ENCODE measurements at regions not wholly inside any gene's neighbourhood (a gene's known extent, or its start where the extent isn't known, plus 50 kb on each side); places are given as distances from the start of the nearest gene placed in this dataset.
A peak's percentile ranks its signal among the peaks of the same experiment; 100 is the strongest.

GRCh38 chr13:85298387-85298924 is 500.8 kb downstream of the SLITRK6 start:
- no peak overlapping the region for H3K9ac ChIP-seq (ENCODE audit: low read length)
- 0 out of 2 replicates have a peak overlapping the region, but pooled peaks have one; percentile 50 for H2AFZ ChIP-seq (ENCODE audit: low read length)
- H3K9me3 ChIP-seq (ENCODE audit: low read length): no peaks in the 10 kb centered on the region
- H3K79me2 ChIP-seq (ENCODE audit: low read length): no peaks in the 10 kb centered on the region
- DNase-seq: no peak
- no peaks in the 10 kb centered on the region for H3K9me2 ChIP-seq (replicated peaks; ENCODE audit: insufficient read depth, low read length)
- H3K27me3 ChIP-seq (ENCODE audit: low read length): no peaks in the 10 kb centered on the region
- H3K4me1 ChIP-seq (ENCODE audit: low read length): peaks cover 8% of the 10 kb centered on the region
- no peaks in the 10 kb centered on the region for H3K36me3 ChIP-seq (ENCODE audit: insufficient read depth, low read length)
- H3K4me3 ChIP-seq (ENCODE audit: low read length): no peak overlapping the region
- no peak overlapping the region for H3K4me2 ChIP-seq (ENCODE audit: low read depth, low read length, poor library complexity, severe bottlenecking)
- H3K27ac ChIP-seq (ENCODE audit: low read length): no peak overlapping the region
- H4K20me1 ChIP-seq (ENCODE audit: insufficient read depth, low read depth, low read length): no peaks in the 10 kb centered on the region

- Histone ChIP-seq H3K27ac (ENCODE audit: low read length) (no peak overlapping the region), H3K4me2 (ENCODE audit: low read depth, low read length, poor library complexity, severe bottlenecking) (no peak overlapping the region), H3K9me3 (ENCODE audit: low read length) (no peaks in the 10 kb centered on the region), H3K9ac (ENCODE audit: low read length) (no peak overlapping the region), H3K27me3 (ENCODE audit: low read length) (no peaks in the 10 kb centered on the region), H3K79me2 (ENCODE audit: low read length) (no peaks in the 10 kb centered on the region), H3K36me3 (ENCODE audit: insufficient read depth, low read length) (no peaks in the 10 kb centered on the region), H3K4me3 (ENCODE audit: low read length) (no peak overlapping the region), H3K4me1 (ENCODE audit: low read length) (peaks cover 4% of the 10 kb centered on the region), H2AFZ (ENCODE audit: low read length) (no peak overlapping the region), H3K9me2 (replicated peaks; ENCODE audit: insufficient read depth, low read length) (no peaks in the 10 kb centered on the region), H4K20me1 (ENCODE audit: insufficient read depth, low read depth, low read length) (no peaks in the 10 kb centered on the region)
- no peak for DNase-seq
Measured at GRCh38 chr13:85288698-85289097, 510.5 kb downstream of the SLITRK6 start.

GRCh38 chr13:85287528-85287927 is 511.7 kb downstream of the SLITRK6 start:
- Histone ChIP-seq H3K9ac (ENCODE audit: low read length) (no peak overlapping the region), H3K79me2 (ENCODE audit: low read length) (no peaks in the 10 kb centered on the region), H3K4me1 (ENCODE audit: low read length) (no peaks in the 10 kb centered on the region), H3K27ac (ENCODE audit: low read length) (no peak overlapping the region), H3K4me2 (ENCODE audit: low read depth, low read length, poor library complexity, severe bottlenecking) (no peak overlapping the region), H3K36me3 (ENCODE audit: insufficient read depth, low read length) (no peaks in the 10 kb centered on the region), H3K4me3 (ENCODE audit: low read length) (no peak overlapping the region), H2AFZ (ENCODE audit: low read length) (peak overlapping the region; percentile 60; the same call in 1 of the 2 replicates), H3K9me3 (ENCODE audit: low read length) (no peaks in the 10 kb centered on the region), H3K9me2 (replicated peaks; ENCODE audit: insufficient read depth, low read length) (no peaks in the 10 kb centered on the region), H4K20me1 (ENCODE audit: insufficient read depth, low read depth, low read length) (no peaks in the 10 kb centered on the region), H3K27me3 (ENCODE audit: low read length) (no peaks in the 10 kb centered on the region)
- DNase-seq: peak; percentile 73

DNA sequence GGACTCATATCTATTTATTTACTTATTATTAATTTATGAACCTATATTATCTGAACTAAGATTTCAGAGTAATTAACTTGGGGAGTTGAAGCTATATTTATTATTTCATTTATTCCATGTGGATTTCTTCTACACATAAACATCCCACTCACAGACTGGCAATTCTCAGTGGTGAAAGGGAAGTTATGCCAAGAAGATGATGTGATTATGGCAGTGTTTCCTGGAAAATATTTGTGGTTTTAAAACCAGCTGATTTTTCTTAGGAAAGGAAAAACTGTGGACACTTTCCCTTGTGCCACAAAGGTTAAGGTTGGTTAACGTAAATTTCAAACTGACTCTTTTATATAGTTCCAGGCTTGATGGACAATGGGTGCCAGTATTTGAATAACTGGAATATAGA is 513.1 kb downstream of the SLITRK6 start:
- no peaks in the 10 kb centered on the region for H3K27me3 ChIP-seq (ENCODE audit: low read length)
- no peaks in the 10 kb centered on the region for H3K4me1 ChIP-seq (ENCODE audit: low read length)
- H3K9ac ChIP-seq (ENCODE audit: low read length): no peak overlapping the region
- no peaks in the 10 kb centered on the region for H3K36me3 ChIP-seq (ENCODE audit: insufficient read depth, low read length)
- H2AFZ ChIP-seq (ENCODE audit: low read length): no peak overlapping the region
- no peak for DNase-seq
- no peak overlapping the region for H3K4me3 ChIP-seq (ENCODE audit: low read length)
- H3K79me2 ChIP-seq (ENCODE audit: low read length): no peaks in the 10 kb centered on the region
- H3K9me2 ChIP-seq (replicated peaks; ENCODE audit: insufficient read depth, low read length): no peaks in the 10 kb centered on the region
- no peaks in the 10 kb centered on the region for H4K20me1 ChIP-seq (ENCODE audit: insufficient read depth, low read depth, low read length)
- H3K27ac ChIP-seq (ENCODE audit: low read length): no peak overlapping the region
- no peaks in the 10 kb centered on the region for H3K9me3 ChIP-seq (ENCODE audit: low read length)
- H3K4me2 ChIP-seq (ENCODE audit: low read depth, low read length, poor library complexity, severe bottlenecking): no peak overlapping the region

DNA sequence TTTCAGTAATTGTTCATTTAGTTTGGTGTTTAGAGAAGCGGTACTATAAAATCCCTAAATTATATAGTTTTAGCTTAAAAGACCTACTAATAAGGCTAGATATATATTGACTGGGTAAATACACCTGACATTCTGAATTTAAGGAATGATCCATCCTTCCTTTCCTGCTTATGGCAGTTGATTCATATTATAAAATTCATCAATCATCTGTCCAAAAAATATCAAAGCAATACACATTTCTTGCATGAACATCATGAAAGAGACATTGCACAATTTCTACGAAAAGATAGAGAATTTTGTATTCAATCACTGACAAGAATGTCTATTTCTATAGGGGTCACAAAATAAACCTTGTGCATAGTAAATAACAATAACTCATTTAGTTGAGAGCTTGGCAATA is 514.9 kb downstream of the SLITRK6 start:
- no peak for DNase-seq
- no peaks in the 10 kb centered on the region for H3K9me2 ChIP-seq (replicated peaks; ENCODE audit: insufficient read depth, low read length)

GRCh38 chr13:85283408-85283807 is 515.8 kb downstream of the SLITRK6 start:
- H2AFZ ChIP-seq (ENCODE audit: low read length): peak overlapping the region; percentile 19; the same call in 1 of the 2 replicates
- no peak for DNase-seq
- H3K36me3 ChIP-seq (ENCODE audit: insufficient read depth, low read length): no peaks in the 10 kb centered on the region
- H3K9ac ChIP-seq (ENCODE audit: low read length): no peak overlapping the region
- H3K27ac ChIP-seq (ENCODE audit: low read length): no peak overlapping the region
- no peaks in the 10 kb centered on the region for H3K9me2 ChIP-seq (replicated peaks; ENCODE audit: insufficient read depth, low read length)
- H3K4me2 ChIP-seq (ENCODE audit: low read depth, low read length, poor library complexity, severe bottlenecking): no peak overlapping the region
- H3K27me3 ChIP-seq (ENCODE audit: low read length): no peaks in the 10 kb centered on the region
- H3K79me2 ChIP-seq (ENCODE audit: low read length): no peaks in the 10 kb centered on the region
- no peak overlapping the region for H3K4me3 ChIP-seq (ENCODE audit: low read length)
- no peaks in the 10 kb centered on the region for H3K9me3 ChIP-seq (ENCODE audit: low read length)
- H4K20me1 ChIP-seq (ENCODE audit: insufficient read depth, low read depth, low read length): no peaks in the 10 kb centered on the region
- H3K4me1 ChIP-seq (ENCODE audit: low read length): peaks cover 10% of the 10 kb centered on the region

More for the DNA sequence above, 514.9 kb downstream of the SLITRK6 start:
- Histone ChIP-seq H3K4me3 (ENCODE audit: low read length) (no peak overlapping the region), H3K4me1 (ENCODE audit: low read length) (peaks cover under 1% of the 10 kb centered on the region; the same call in 1 of the 2 replicates), H3K27ac (ENCODE audit: low read length) (no peak overlapping the region), H3K36me3 (ENCODE audit: insufficient read depth, low read length) (no peaks in the 10 kb centered on the region), H3K9ac (ENCODE audit: low read length) (no peak overlapping the region), H3K27me3 (ENCODE audit: low read length) (no peaks in the 10 kb centered on the region), H3K79me2 (ENCODE audit: low read length) (no peaks in the 10 kb centered on the region), H3K4me2 (ENCODE audit: low read depth, low read length, poor library complexity, severe bottlenecking) (no peak overlapping the region), H4K20me1 (ENCODE audit: insufficient read depth, low read depth, low read length) (no peaks in the 10 kb centered on the region), H2AFZ (ENCODE audit: low read length) (no peak overlapping the region), H3K9me3 (ENCODE audit: low read length) (no peaks in the 10 kb centered on the region)

- H3K9ac ChIP-seq (ENCODE audit: low read length): no peak overlapping the region
- H3K4me1 ChIP-seq (ENCODE audit: low read length): peaks cover 13% of the 10 kb centered on the region
- H3K9me3 ChIP-seq (ENCODE audit: low read length): no peaks in the 10 kb centered on the region
- H3K79me2 ChIP-seq (ENCODE audit: low read length): no peaks in the 10 kb centered on the region
- no peaks in the 10 kb centered on the region for H3K9me2 ChIP-seq (replicated peaks; ENCODE audit: insufficient read depth, low read length)
- no peaks in the 10 kb centered on the region for H3K27me3 ChIP-seq (ENCODE audit: low read length)
- H4K20me1 ChIP-seq (ENCODE audit: insufficient read depth, low read depth, low read length): no peaks in the 10 kb centered on the region
- no peaks in the 10 kb centered on the region for H3K36me3 ChIP-seq (ENCODE audit: insufficient read depth, low read length)
- no peak overlapping the region for H3K27ac ChIP-seq (ENCODE audit: low read length)
- peak overlapping the region; percentile 13; the same call in 1 of the 2 replicates for H2AFZ ChIP-seq (ENCODE audit: low read length)
- H3K4me2 ChIP-seq (ENCODE audit: low read depth, low read length, poor library complexity, severe bottlenecking): no peak overlapping the region
- DNase-seq: no peak
- no peak overlapping the region for H3K4me3 ChIP-seq (ENCODE audit: low read length)
Measured at GRCh38 chr13:85282876-85283275, 516.3 kb downstream of the SLITRK6 start.

GRCh38 chr13:85278851-85279250 is 520.4 kb downstream of the SLITRK6 start:
- Histone ChIP-seq H3K4me1 (ENCODE audit: low read length) (peaks cover 13% of the 10 kb centered on the region), H3K4me3 (ENCODE audit: low read length) (no peak overlapping the region), H2AFZ (ENCODE audit: low read length) (peak overlapping the region; percentile 92), H3K9me3 (ENCODE audit: low read length) (no peaks in the 10 kb centered on the region), H4K20me1 (ENCODE audit: insufficient read depth, low read depth, low read length) (no peaks in the 10 kb centered on the region), H3K27me3 (ENCODE audit: low read length) (no peaks in the 10 kb centered on the region), H3K9ac (ENCODE audit: low read length) (no peak overlapping the region), H3K27ac (ENCODE audit: low read length) (0 out of 2 replicates have a peak overlapping the region, but pooled peaks have one; percentile 7), H3K36me3 (ENCODE audit: insufficient read depth, low read length) (no peaks in the 10 kb centered on the region), H3K79me2 (ENCODE audit: low read length) (no peaks in the 10 kb centered on the region), H3K9me2 (replicated peaks; ENCODE audit: insufficient read depth, low read length) (no peaks in the 10 kb centered on the region), H3K4me2 (ENCODE audit: low read depth, low read length, poor library complexity, severe bottlenecking) (peak overlapping the region; percentile 3)
- DNase-seq: peak; percentile 51
